HUDEP-2 (cell line): ENCODE measurements at regions not wholly inside any gene's neighbourhood (a gene's known extent, or its start where the extent isn't known, plus 50 kb on each side); places are given as distances from the start of the nearest gene placed in this dataset.
A peak's percentile ranks its signal among the peaks of the same experiment; 100 is the strongest.
"Not testable (repeated sequence)": the region's sequence is repeated elsewhere in the genome, so short reads cannot be mapped to it uniquely, and the experiment has no call there.

ENCODE experiments used
- DNase-seq, 76 experiments: peaks; one replicate each; lab custom pipeline; 2025; ENCODE audit not compliant: unreplicated experiment in 76 of 76; lab: John Stamatoyannopoulos, UW

GRCh38 chr2:129793431-129793902 is 186.0 kb upstream of the RAB6C start:
- no peak for DNase-seq

DNA sequence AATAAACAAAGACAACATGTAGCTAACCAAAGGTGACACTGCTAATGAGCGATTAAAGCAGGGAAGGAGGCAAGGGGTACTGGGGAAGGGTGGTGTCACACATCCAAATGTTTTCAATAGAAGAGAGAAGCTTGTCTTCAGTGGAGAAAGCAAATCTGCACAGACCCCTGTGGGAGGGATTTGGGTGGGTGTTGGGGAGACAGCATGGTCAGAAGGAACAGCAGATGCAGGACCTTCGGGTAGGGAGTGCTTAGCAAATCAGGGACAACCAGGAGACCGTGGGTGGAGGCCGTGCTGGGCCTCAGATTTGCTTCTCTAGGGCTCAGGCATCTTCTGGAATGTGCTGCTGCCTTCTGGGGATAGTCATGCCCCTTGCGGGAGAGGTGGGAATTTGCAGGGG is 185.3 kb upstream of the RAB6C start:
- no peak for DNase-seq

DNA sequence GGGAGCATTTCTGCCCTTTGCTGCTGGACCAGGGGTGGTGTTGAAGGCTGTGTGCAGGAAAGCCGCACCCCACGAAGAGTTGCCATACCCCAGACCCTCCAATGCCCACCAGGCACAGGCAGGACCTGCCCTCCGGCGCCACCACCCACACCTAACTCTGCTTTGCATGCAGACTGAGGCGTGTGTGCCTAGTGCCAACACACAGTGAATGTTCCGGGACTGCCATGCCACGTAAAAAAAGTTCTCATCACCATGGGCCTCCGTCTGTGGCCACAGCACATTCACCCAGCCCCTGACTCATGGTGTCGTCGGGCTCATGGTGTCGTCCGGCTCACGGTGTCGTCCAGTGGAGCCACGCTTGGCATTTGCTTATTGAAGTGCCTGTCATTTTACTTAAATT is 184.9 kb upstream of the RAB6C start:
- DNase-seq = no peak

DNA sequence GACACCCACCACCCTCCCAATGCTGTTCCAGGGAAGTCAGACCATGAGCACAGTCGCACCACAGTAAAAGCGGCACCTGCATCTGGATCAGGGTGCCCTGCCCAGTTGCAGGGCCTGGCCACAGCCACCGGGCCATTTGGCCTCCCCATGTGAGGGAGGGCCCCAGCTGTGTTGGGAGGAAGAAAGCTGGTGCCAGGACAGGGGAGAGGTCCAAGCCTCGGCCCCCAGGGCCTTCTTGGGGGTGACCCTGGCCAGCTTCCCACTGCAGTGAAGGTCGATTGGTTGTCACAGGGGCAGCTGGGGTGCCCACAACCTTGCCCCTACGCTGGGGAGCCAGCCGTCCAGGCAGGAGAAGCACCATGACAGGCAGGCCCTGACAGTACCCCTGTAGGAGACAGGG is 183.2 kb upstream of the RAB6C start:
- no peak for DNase-seq

DNA sequence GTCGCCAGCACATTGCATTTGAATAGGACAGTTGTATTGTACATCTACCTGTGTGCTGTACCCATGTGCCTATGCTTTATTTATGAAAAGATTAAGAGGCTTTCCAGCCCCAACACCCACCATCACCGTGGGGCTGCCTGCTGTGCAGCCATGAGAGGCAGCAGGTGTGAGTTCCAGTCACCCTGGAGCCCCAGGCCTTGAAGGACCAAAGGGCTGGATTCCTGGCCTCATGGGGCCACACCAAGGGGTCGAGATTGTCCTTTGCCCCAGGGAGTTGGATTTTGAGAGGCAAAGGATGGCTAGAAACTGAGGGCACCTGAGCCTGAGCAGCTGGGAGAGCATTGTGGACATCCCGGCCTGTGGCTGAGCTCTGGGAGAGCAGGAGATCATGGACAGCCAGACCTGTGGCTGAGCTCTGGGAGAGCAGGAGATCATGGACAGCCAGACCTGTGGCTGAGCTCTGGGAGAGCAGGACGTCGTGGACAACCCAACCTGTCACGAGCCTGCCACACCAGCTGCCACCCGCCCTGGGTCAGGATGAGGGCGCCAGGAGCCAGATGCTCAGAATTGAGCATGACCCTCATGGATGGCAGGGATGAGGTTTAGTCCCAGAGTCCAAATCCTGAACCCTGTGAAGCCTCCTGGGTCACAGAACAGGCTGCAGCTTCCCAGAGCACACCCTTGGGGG is 182.5 kb upstream of the RAB6C start:
- no peak for DNase-seq

GRCh38 chr2:129797489-129798300 is 181.8 kb upstream of the RAB6C start:
- DNase-seq = no peak

GRCh38 chr2:129798301-129798581 is 181.2 kb upstream of the RAB6C start:
- no peak for DNase-seq

DNA sequence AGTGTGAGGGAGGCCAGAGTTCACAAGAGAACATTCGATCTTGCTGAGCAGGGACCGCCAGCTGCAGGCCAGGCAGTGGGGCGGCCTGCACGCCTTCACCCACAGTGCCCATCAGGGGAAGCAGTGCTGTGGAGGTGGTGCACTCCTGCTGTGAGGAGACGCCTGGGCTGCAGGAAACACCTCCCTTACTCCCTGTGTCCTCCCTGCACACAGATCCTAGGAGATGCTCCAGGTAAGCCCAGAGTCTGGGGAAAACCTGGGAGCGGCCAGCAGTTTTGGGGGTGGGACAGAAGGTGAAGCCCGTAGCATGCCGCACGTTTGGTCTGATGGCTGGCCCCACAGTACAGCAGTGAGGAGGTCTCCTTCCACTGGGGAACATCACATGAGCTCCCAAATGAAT is 180.8 kb upstream of the RAB6C start:
- no peak for DNase-seq

- no peak for DNase-seq
Observed at GRCh38 chr2:129799036-129799958, 180.2 kb upstream of the RAB6C start.

- DNase-seq = no peak
Observed at GRCh38 chr2:129800285-129800684, 179.2 kb upstream of the RAB6C start.

GRCh38 chr2:129800686-129801085 is 178.8 kb upstream of the RAB6C start:
- DNase-seq = no peak

DNA sequence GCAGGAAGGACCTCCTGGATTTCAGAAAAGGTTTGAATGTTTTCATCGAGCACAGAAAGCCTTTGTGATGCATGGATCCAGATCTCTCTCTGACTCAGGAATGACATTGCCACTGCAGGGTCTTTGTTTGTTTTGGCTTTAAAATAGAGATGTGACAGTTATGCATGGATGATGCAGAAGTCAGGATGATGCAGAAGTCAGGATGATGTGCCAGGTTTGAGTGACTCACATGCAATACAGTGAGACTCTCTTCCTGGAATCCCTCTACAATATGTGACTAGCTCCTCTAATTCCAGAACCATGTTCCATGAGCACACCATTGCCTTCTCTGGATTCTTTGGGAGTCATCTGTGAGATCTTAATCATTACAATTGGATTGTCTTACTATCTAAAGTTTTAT is 177.9 kb upstream of the RAB6C start:
- DNase-seq = no peak

GRCh38 chr2:129802290-129802689 is 177.2 kb upstream of the RAB6C start:
- DNase-seq = no peak

GRCh38 chr2:129803032-129803431 is 176.4 kb upstream of the RAB6C start:
- no peak for DNase-seq

DNA sequence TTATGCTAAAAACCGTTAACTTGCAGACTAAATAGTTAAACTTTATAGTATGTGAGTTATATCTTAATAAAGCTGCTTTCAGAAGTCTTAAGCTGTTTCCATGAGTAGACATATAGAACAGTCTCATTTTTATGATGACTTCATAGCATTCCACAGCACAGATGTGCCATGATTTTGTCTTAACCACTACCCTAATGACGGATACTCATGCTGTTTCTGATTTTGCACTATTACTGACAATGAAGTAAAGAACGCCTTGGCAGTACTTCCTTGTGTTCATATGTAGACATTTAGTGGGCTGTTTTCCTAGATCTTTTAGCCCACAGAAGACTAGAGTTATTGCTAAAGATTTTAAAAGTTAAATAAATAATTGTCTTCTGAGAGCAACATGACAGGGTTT is 175.6 kb upstream of the RAB6C start:
- DNase-seq = no peak

DNA sequence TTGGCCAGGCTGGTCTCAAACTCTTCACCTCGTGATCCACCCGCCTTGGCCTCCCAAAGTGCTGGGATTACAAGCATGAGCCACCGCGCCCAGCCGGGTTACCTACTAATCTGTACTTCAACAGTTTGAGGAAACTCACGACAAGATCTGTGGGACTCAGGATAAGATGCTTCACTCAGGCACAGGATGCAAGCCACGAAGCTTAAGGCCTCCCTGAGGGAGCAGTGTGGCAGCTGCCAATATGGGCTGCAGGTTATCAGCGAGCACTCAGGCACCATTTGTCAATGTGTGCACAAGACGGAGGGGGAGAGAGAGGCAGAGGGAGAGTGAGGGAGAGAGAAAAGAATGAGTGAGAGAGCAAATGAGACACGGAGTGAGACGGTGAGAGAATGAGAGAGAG is 173.6 kb upstream of the RAB6C start:
- DNase-seq = no peak

DNA sequence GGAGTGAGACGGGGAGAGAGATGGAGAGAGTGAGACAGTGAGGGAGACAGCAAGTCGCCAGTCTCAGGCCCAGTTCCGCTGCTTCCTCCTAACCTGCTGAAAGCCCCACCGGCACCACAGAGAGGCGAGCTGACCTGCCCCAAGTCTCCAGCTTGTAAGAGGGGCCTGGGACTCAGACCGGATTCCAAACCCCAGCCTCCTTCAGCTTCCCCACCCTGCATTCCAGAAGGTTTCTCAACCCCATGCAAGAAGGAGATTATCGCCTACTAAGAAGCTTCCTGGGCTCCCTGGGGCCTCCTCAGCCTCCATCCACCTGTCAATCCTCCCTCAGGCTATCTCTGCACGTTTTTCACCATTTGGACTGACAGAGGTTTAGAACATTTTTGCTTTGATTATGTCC is 173.1 kb upstream of the RAB6C start:
- DNase-seq = no peak

DNA sequence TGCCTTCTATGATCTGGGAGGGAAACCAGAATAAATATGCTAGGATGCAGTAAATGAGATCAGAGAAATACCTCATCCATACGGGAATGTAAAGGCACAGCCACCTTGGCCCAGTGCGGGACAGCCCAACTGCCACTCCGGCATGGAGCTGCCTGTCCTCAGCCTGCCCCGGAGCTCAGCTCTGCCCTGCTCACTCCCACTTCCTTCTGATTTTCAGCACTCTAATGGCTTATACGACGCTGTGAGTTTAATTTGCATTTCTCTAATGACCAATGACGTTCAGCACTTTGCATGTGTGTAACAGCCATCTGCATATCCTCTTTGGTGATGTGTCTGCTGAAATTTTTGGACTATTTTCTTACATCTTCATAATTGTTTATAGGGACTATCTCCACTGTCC is 172.5 kb upstream of the RAB6C start:
- no peak for DNase-seq

- not testable (repeated sequence) for DNase-seq
Observed at GRCh38 chr2:129807642-129808338, 171.7 kb upstream of the RAB6C start.

DNA sequence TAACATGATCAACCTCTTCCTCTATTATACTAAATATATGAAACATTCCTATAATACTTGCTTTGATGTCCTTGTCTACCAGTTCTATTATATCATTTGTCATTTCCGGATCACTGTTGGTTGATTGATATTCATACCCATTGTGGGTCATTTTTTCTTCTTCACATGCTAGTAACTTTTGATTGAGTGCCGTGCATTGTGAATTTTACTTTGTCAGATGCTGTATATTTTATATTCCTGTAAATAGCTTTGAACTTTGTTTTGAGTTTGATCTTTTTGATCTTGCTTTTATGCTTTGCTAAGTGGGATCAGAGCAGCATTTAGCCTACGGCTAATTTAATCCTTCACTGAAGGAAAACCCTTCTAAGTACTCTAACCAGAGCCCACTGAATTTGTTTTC is 168.9 kb upstream of the RAB6C start:
- DNase-seq = no peak

DNA sequence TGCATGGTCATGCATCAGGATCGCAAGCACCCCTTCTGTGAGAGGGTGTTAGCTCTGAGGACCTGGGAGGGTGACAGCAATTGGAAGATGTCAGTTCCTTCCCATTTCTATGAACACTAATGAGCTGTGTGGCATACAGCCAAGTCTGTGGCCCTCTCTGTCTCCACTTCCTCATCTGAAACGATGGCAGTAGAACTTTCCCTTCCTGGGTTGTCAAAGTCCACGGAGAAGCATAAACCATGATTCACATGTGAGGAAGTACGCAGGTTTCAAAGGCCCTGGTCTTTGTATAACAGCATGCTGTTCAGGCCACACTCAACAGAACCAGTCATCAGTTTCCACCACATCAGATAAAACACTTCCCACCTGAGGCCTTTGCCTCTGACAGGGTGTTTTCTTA is 167.4 kb upstream of the RAB6C start:
- DNase-seq = peak in 20 of 76 experiments; percentile 1 to 32 (median 7)
